ENCODE measurements at regions not wholly inside any gene's neighbourhood (a gene's known extent, or its start where the extent isn't known, plus 50 kb on each side); places are given as distances from the start of the nearest gene placed in this dataset.

DNA sequence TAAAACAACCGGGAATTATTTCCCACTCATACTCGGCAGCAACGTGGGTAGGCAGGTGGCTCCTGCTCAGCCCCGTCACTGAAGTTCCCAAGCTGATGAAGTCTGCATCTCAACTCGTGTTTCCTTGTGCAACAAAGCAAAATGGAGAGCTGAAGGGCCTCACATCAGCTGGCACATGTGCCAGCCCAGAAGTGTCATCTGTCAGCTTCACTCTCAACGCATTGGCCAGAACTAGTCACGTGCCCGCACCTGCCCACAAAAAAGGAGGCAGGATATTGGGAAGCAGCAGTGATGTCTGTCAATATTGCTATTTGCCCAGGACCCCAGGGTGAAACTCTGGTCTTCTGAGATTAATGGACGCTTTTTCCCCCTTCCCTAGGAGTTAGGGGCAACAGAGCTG is 344.0 kb downstream of the BCL11B start:
- TF ChIP-seq, protein P1, sequence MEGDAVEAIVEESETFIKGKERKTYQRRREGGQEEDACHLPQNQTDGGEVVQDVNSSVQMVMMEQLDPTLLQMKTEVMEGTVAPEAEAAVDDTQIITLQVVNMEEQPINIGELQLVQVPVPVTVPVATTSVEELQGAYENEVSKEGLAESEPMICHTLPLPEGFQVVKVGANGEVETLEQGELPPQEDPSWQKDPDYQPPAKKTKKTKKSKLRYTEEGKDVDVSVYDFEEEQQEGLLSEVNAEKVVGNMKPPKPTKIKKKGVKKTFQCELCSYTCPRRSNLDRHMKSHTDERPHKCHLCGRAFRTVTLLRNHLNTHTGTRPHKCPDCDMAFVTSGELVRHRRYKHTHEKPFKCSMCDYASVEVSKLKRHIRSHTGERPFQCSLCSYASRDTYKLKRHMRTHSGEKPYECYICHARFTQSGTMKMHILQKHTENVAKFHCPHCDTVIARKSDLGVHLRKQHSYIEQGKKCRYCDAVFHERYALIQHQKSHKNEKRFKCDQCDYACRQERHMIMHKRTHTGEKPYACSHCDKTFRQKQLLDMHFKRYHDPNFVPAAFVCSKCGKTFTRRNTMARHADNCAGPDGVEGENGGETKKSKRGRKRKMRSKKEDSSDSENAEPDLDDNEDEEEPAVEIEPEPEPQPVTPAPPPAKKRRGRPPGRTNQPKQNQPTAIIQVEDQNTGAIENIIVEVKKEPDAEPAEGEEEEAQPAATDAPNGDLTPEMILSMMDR (conservative IDR thresholded peaks at IDR 0.05; ENCODE audit: low read depth, low read length) = no peak
- TF ChIP-seq CEBPB (IDR thresholded peaks at IDR 0.05; ENCODE audit: low read depth, low read length) (no peak), SMC3 (IDR thresholded peaks at IDR 0.05; ENCODE audit: low read depth, low read length) (no peak), MAZ (IDR thresholded peaks at IDR 0.05; ENCODE audit: borderline replicate concordance, low read depth, low read length) (no peak), MXI1 (IDR thresholded peaks at IDR 0.05; ENCODE audit: borderline replicate concordance, low read depth, low read length) (no peak), POLR2A (IDR thresholded peaks at IDR 0.05; ENCODE audit: low read depth, low read length) (no peak), RFX5 (IDR thresholded peaks at IDR 0.05; ENCODE audit: low read depth, low read length) (no peak), MAFK (IDR thresholded peaks at IDR 0.05; ENCODE audit: low read depth, low read length) (no peak), FOS (IDR thresholded peaks at IDR 0.05; ENCODE audit: low read depth, low read length) (no peak), RCOR1 (IDR thresholded peaks at IDR 0.05; ENCODE audit: insufficient replicate concordance, low read length) (no peak), NFE2L2 (IDR thresholded peaks at IDR 0.05; ENCODE audit: low read depth, low read length) (no peak), CHD1 (IDR thresholded peaks at IDR 0.05; ENCODE audit: low read depth, low read length) (no peak), BHLHE40 (IDR thresholded peaks at IDR 0.05; ENCODE audit: low read depth, low read length) (no peak)
- TF ChIP-seq, protein P2, sequence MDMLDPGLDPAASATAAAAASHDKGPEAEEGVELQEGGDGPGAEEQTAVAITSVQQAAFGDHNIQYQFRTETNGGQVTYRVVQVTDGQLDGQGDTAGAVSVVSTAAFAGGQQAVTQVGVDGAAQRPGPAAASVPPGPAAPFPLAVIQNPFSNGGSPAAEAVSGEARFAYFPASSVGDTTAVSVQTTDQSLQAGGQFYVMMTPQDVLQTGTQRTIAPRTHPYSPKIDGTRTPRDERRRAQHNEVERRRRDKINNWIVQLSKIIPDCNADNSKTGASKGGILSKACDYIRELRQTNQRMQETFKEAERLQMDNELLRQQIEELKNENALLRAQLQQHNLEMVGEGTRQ (IDR thresholded peaks at IDR 0.05; ENCODE audit: low read depth, low read length) = no peak

All from IMR-90 (cell line).